ENCODE measurements at regions not wholly inside any gene's neighbourhood (a gene's known extent, or its start where the extent isn't known, plus 50 kb on each side); places are given as distances from the start of the nearest gene placed in this dataset.

GRCh38 chr11:42625757-42626665 is 685.8 kb upstream of the API5 start:
- H3K9me3 ChIP-seq (ENCODE audit: control insufficient read depth, insufficient read depth, low read length): no peaks in the 10 kb centered on the region
- Mint-ChIP-seq H3K4me1 (no peaks in the 10 kb centered on the region), H3K9me3 (peaks cover 5 to 10% of the 10 kb centered on the region in 2 donors), H3K27ac (no peak overlapping the region), H3K27me3 (ENCODE audit: low read depth in 2 of 2) (no peaks in the 10 kb centered on the region), H3K4me3 (no peak overlapping the region), H3K36me3 (no peaks in the 10 kb centered on the region)
- H3K36me3 ChIP-seq (ENCODE audit: control insufficient read depth, insufficient read depth, low read length): no peaks in the 10 kb centered on the region
- 86% methylated on average over 9 of the region's 9 CpGs for WGBS (ENCODE audit: insufficient coverage)
- no peak overlapping the region for H3K27ac ChIP-seq (ENCODE audit: low read length)
- no peak for TF ChIP-seq CTCF (IDR thresholded peaks at IDR 0.05)
- no peaks in the 10 kb centered on the region for H3K27me3 ChIP-seq (ENCODE audit: control insufficient read depth, insufficient read depth, low read length)
- intact Hi-C loops (cut with micrococcal nuclease): no loop called here
- H3K4me1 ChIP-seq (ENCODE audit: control insufficient read depth, insufficient read depth, low read length): no peaks in the 10 kb centered on the region
- DNase-seq (no peak), ATAC-seq (no peak)
- H3K4me3 ChIP-seq (ENCODE audit: low read length): no peak overlapping the region

GRCh38 chr11:42631220-42631843 is 680.5 kb upstream of the API5 start:
- ATAC-seq (no peak), DNase-seq (no peak)
- 53% methylated on average over 2 of the region's 2 CpGs for WGBS (ENCODE audit: insufficient coverage)
- H3K27me3 ChIP-seq (ENCODE audit: control insufficient read depth, insufficient read depth, low read length): no peaks in the 10 kb centered on the region
- H3K4me1 Mint-ChIP-seq: no peaks in the 10 kb centered on the region
- no peak overlapping the region for H3K4me3 ChIP-seq (ENCODE audit: low read length)
- H3K27ac ChIP-seq (ENCODE audit: low read length): no peak overlapping the region
- H3K27ac Mint-ChIP-seq: no peak overlapping the region
- H3K36me3 Mint-ChIP-seq: no peaks in the 10 kb centered on the region
- H3K4me3 Mint-ChIP-seq: no peak overlapping the region
- no peaks in the 10 kb centered on the region for H3K27me3 Mint-ChIP-seq (ENCODE audit: low read depth in 2 of 2)
- intact Hi-C loops (cut with micrococcal nuclease): no loop called here
- H3K4me1 ChIP-seq (ENCODE audit: control insufficient read depth, insufficient read depth, low read length): no peaks in the 10 kb centered on the region
- H3K9me3 ChIP-seq (ENCODE audit: control insufficient read depth, insufficient read depth, low read length): peaks cover 7% of the 10 kb centered on the region
- H3K9me3 Mint-ChIP-seq: peaks cover 11 to 16% of the 10 kb centered on the region in 2 donors
- no peak for TF ChIP-seq CTCF (IDR thresholded peaks at IDR 0.05)
- H3K36me3 ChIP-seq (ENCODE audit: control insufficient read depth, insufficient read depth, low read length): no peaks in the 10 kb centered on the region

- Histone ChIP-seq H3K27ac (ENCODE audit: low read length) (no peak overlapping the region), H3K4me3 (ENCODE audit: low read length) (no peak overlapping the region), H3K9me3 (ENCODE audit: control insufficient read depth, insufficient read depth, low read length) (no peaks in the 10 kb centered on the region), H3K36me3 (ENCODE audit: control insufficient read depth, insufficient read depth, low read length) (no peaks in the 10 kb centered on the region), H3K27me3 (ENCODE audit: control insufficient read depth, insufficient read depth, low read length) (no peaks in the 10 kb centered on the region), H3K4me1 (ENCODE audit: control insufficient read depth, insufficient read depth, low read length) (no peaks in the 10 kb centered on the region)
- H3K27ac Mint-ChIP-seq: no peak overlapping the region
- peaks cover 22 to 26% of the 10 kb centered on the region in 2 donors for H3K9me3 Mint-ChIP-seq
- WGBS (ENCODE audit: insufficient coverage): 50% methylated on average over 1 of the region's 1 CpG
- H3K27me3 Mint-ChIP-seq (ENCODE audit: low read depth in 2 of 2): no peaks in the 10 kb centered on the region
- intact Hi-C loops (cut with micrococcal nuclease): no loop called here
- H3K36me3 Mint-ChIP-seq: peaks cover 8% of the 10 kb centered on the region
- TF ChIP-seq CTCF (IDR thresholded peaks at IDR 0.05): no peak
- H3K4me3 Mint-ChIP-seq: no peak overlapping the region
- DNase-seq (no peak), ATAC-seq (no peak)
- no peaks in the 10 kb centered on the region for H3K4me1 Mint-ChIP-seq
Observed at GRCh38 chr11:42646959-42647358, 664.8 kb upstream of the API5 start.

All from natural killer cell (primary cell).